Neural progenitor cell (in vitro differentiated cells): ENCODE measurements at regions not wholly inside any gene's neighbourhood (a gene's known extent, or its start where the extent isn't known, plus 50 kb on each side); places are given as distances from the start of the nearest gene placed in this dataset.

Source experiments
- DNase-seq: peaks from one replicate; pipeline ENCODE4 v3.0.0-alpha.2; 2016; ENCODE audit warnings: low spot score
- H2AFZ ChIP-seq: fragments of 200-600 bp; sonication (generic); replicated peaks from 2 replicates; pipeline ENCODE4 v1.6.1; 2016; ENCODE audit warnings: antibody characterized with exemption
- H3F3A ChIP-seq: fragments of 200-600 bp; sonication (generic); 2 replicates; pipeline ENCODE4 v1.6.1; 2016; ENCODE audit warnings: antibody characterized with exemption, low read depth
- H3K27ac ChIP-seq: fragments of 200-600 bp; sonication (generic); 2 replicates; pipeline ENCODE4 v1.5.1; 2016; ENCODE audit warnings: mild to moderate bottlenecking
- H3K27me3 ChIP-seq: fragments of 200-600 bp; sonication (generic); 2 replicates; pipeline ENCODE4 v1.6.1; 2016; ENCODE audit warnings: mild to moderate bottlenecking, moderate library complexity
- H3K36me3 ChIP-seq: fragments of 200-600 bp; sonication (generic); 2 replicates; pipeline ENCODE4 v1.5.1; 2016
- H3K4me1 ChIP-seq: fragments of 200-600 bp; sonication (generic); 2 replicates; pipeline ENCODE4 v1.6.1; 2016; ENCODE audit warnings: mixed run types
- H3K4me2 ChIP-seq: fragments of 200-600 bp; sonication (generic); 2 replicates; pipeline ENCODE4 v1.6.1; 2016
- H3K4me3 ChIP-seq: fragments of 200-600 bp; sonication (generic); 2 replicates; pipeline ENCODE4 v1.5.1; 2016
- H3K79me2 ChIP-seq: fragments of 200-600 bp; sonication (generic); 2 replicates; pipeline ENCODE4 v1.6.1; 2016; ENCODE audit warnings: low read depth
- H3K9ac ChIP-seq: fragments of 200-600 bp; sonication (generic); 2 replicates; pipeline ENCODE4 v1.6.1; 2016
- H3K9me3 ChIP-seq: fragments of 200-600 bp; sonication (generic); 2 replicates; pipeline ENCODE4 v1.5.1; 2016; ENCODE audit warnings: low read depth
- H4K20me1 ChIP-seq: fragments of 200-600 bp; sonication (generic); 2 replicates; pipeline ENCODE4 v1.6.1; 2016; ENCODE audit warnings: low read depth
- H3K27ac Mint-ChIP-seq: 3 replicates; pipeline ENCODE4 v1.8.0; 2021; ENCODE audit warnings: mixed read lengths
- H3K27me3 Mint-ChIP-seq: 2 replicates; pipeline ENCODE4 v1.8.0; 2022; ENCODE audit warnings: low read depth, mild to moderate bottlenecking, inconsistent platforms, moderate library complexity, mixed read lengths; ENCODE audit not compliant: insufficient read depth
- H3K36me3 Mint-ChIP-seq: 3 replicates; pipeline ENCODE4 v1.8.0; 2021; ENCODE audit warnings: mixed read lengths
- H3K4me1 Mint-ChIP-seq: 3 replicates; pipeline ENCODE4 v1.8.0; 2021; ENCODE audit warnings: mixed read lengths
- H3K4me3 Mint-ChIP-seq: 3 replicates; pipeline ENCODE4 v1.8.0; 2021; ENCODE audit warnings: mild to moderate bottlenecking, moderate library complexity, mixed read lengths
- H3K9me3 Mint-ChIP-seq: 3 replicates; pipeline ENCODE4 v1.8.0; 2020; ENCODE audit warnings: mixed read lengths
- EZH2 ChIP-seq: fragments of 200-600 bp; sonication (generic); IDR thresholded peaks from 2 replicates; pipeline ENCODE4 v1.6.1; 2017; ENCODE audit warnings: antibody characterized with exemption, mild to moderate bottlenecking, moderate library complexity
- EZH2phosphoT487 ChIP-seq: fragments of 200-600 bp; sonication (generic); IDR thresholded peaks from 2 replicates; pipeline ENCODE4 v1.6.1; 2017; ENCODE audit warnings: antibody characterized with exemption
- TF ChIP-seq, protein P1 (sequence below): fragments of 200-600 bp; sonication (generic); IDR thresholded peaks from 2 replicates; pipeline ENCODE4 v1.5.1; 2017; ENCODE audit warnings: antibody characterized with exemption, mild to moderate bottlenecking

DNA sequence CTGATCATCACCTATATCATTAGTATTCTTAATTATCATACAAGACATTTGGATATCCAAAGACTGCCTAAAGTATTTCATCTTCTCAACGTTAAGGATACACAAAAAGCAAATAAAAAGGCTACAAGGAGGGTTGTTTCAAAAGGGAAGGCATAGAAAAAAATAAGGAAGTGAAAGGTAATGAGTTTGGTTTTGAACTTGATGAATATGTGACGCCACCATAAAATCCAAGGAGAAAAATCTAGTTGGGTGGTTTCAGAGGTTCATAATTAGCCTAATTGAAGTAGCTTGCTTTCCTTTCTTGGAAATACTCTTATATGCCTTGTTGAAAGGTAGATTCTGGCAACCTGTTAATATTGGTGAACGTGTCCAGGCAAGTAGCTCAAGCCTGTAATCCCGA, 96.1 kb upstream of the SGCD start:
- Histone ChIP-seq H3K4me3 (no peak overlapping the region), H2AFZ (no peak overlapping the region), H3K27me3 (no peaks in the 10 kb centered on the region), H3K36me3 (no peaks in the 10 kb centered on the region), H3K4me1 (no peaks in the 10 kb centered on the region), H3F3A (no peaks in the 10 kb centered on the region), H3K79me2 (no peaks in the 10 kb centered on the region), H3K4me2 (no peak overlapping the region), H3K27ac (no peak overlapping the region), H4K20me1 (no peaks in the 10 kb centered on the region), H3K9ac (no peak overlapping the region), H3K9me3 (no peaks in the 10 kb centered on the region)
- Mint-ChIP-seq H3K4me3 (no peak overlapping the region), H3K4me1 (no peaks in the 10 kb centered on the region), H3K27ac (no peak overlapping the region), H3K36me3 (no peaks in the 10 kb centered on the region), H3K9me3 (no peaks in the 10 kb centered on the region), H3K27me3 (no peaks in the 10 kb centered on the region)
- no peak for DNase-seq
- TF ChIP-seq EZH2phosphoT487 (no peak), EZH2 (no peak)
- TF ChIP-seq, protein P1, sequence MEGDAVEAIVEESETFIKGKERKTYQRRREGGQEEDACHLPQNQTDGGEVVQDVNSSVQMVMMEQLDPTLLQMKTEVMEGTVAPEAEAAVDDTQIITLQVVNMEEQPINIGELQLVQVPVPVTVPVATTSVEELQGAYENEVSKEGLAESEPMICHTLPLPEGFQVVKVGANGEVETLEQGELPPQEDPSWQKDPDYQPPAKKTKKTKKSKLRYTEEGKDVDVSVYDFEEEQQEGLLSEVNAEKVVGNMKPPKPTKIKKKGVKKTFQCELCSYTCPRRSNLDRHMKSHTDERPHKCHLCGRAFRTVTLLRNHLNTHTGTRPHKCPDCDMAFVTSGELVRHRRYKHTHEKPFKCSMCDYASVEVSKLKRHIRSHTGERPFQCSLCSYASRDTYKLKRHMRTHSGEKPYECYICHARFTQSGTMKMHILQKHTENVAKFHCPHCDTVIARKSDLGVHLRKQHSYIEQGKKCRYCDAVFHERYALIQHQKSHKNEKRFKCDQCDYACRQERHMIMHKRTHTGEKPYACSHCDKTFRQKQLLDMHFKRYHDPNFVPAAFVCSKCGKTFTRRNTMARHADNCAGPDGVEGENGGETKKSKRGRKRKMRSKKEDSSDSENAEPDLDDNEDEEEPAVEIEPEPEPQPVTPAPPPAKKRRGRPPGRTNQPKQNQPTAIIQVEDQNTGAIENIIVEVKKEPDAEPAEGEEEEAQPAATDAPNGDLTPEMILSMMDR = no peak

GRCh38 chr5:156232251-156232869, 94.6 kb upstream of the SGCD start:
- Histone ChIP-seq H3K27ac (no peak overlapping the region), H3K4me1 (no peaks in the 10 kb centered on the region), H2AFZ (no peak overlapping the region), H3K9me3 (no peaks in the 10 kb centered on the region), H3K79me2 (no peaks in the 10 kb centered on the region), H3K9ac (no peak overlapping the region), H3K27me3 (no peaks in the 10 kb centered on the region), H3K36me3 (no peaks in the 10 kb centered on the region), H3K4me2 (no peak overlapping the region), H3K4me3 (no peak overlapping the region), H4K20me1 (no peaks in the 10 kb centered on the region), H3F3A (no peaks in the 10 kb centered on the region)
- Mint-ChIP-seq H3K36me3 (no peaks in the 10 kb centered on the region), H3K27me3 (no peaks in the 10 kb centered on the region), H3K27ac (no peak overlapping the region), H3K4me1 (no peaks in the 10 kb centered on the region), H3K4me3 (no peak overlapping the region), H3K9me3 (no peaks in the 10 kb centered on the region)
- TF ChIP-seq EZH2phosphoT487 (no peak), EZH2 (no peak)
- TF ChIP-seq, protein P1 = no peak
- no peak for DNase-seq

GRCh38 chr5:156237361-156237760, 89.6 kb upstream of the SGCD start:
- H3K9me3 Mint-ChIP-seq = no peaks in the 10 kb centered on the region
- H3K36me3 ChIP-seq = no peaks in the 10 kb centered on the region

More at GRCh38 chr5:156237361-156237760, 89.6 kb upstream of the SGCD start:
- no peak for TF ChIP-seq EZH2
- TF ChIP-seq, protein P1 = no peak
- no peak for TF ChIP-seq EZH2phosphoT487
- Histone ChIP-seq H3F3A (no peaks in the 10 kb centered on the region), H3K9me3 (no peaks in the 10 kb centered on the region), H3K27me3 (no peaks in the 10 kb centered on the region), H3K9ac (no peak overlapping the region), H2AFZ (no peak overlapping the region), H3K79me2 (no peaks in the 10 kb centered on the region), H3K4me2 (no peak overlapping the region), H4K20me1 (no peaks in the 10 kb centered on the region), H3K27ac (no peak overlapping the region), H3K4me3 (no peak overlapping the region), H3K4me1 (no peaks in the 10 kb centered on the region)
- H3K27me3 Mint-ChIP-seq = peaks cover 3% of the 10 kb centered on the region
- H3K4me1 Mint-ChIP-seq = no peaks in the 10 kb centered on the region
- no peak overlapping the region for H3K27ac Mint-ChIP-seq
- H3K36me3 Mint-ChIP-seq = no peaks in the 10 kb centered on the region
- H3K4me3 Mint-ChIP-seq = no peak overlapping the region
- no peak for DNase-seq
